ENCODE measurements at regions not wholly inside any gene's neighbourhood (a gene's known extent, or its start where the extent isn't known, plus 50 kb on each side); places are given as distances from the start of the nearest gene placed in this dataset.

- TF ChIP-seq MEF2A (IDR thresholded peaks at IDR 0.05; ENCODE audit: borderline replicate concordance, low read depth), result no peak
- TF ChIP-seq NRF1 (IDR thresholded peaks at IDR 0.05; ENCODE audit: low read depth, low read length), result no peak
- no peak for TF ChIP-seq CTCF (IDR thresholded peaks at IDR 0.05)
- no peak for TF ChIP-seq FOXJ3 (CRISPR knock-in tag; IDR thresholded peaks at IDR 0.05)
- no peak for TF ChIP-seq CHD2 (IDR thresholded peaks at IDR 0.05; ENCODE audit: low read length, partially characterized antibody)
- TF ChIP-seq EP300 (IDR thresholded peaks at IDR 0.05; ENCODE audit: borderline replicate concordance in 1 of 2, low read depth in 1 of 2, low read length in 1 of 2), result no peak
- TF ChIP-seq RAD21 (IDR thresholded peaks at IDR 0.05; ENCODE audit: low read length), result no peak
- TF ChIP-seq FOSL2 (IDR thresholded peaks at IDR 0.05; ENCODE audit: borderline replicate concordance, low read depth), result no peak
- TF ChIP-seq POLR2AphosphoS5 (IDR thresholded peaks at IDR 0.05; ENCODE audit: low read depth, low read length), result no peak
- no peak for TF ChIP-seq USF2 (IDR thresholded peaks at IDR 0.05; ENCODE audit: borderline replicate concordance, low read depth, low read length)
- TF ChIP-seq YY1 (IDR thresholded peaks at IDR 0.05; ENCODE audit: low read depth), result no peak
- no peak for TF ChIP-seq IRF3 (IDR thresholded peaks at IDR 0.05; ENCODE audit: low read depth, low read length)
- no peak for TF ChIP-seq TAF1 (IDR thresholded peaks at IDR 0.05; ENCODE audit: borderline replicate concordance, low read depth, low read length)
- TF ChIP-seq SMC3 (IDR thresholded peaks at IDR 0.05; ENCODE audit: low read depth, low read length), result no peak
Observed at GRCh38 chr9:16105168-16106020, 552.6 kb downstream of the CCDC171 start.

Measured in SK-N-SH (cell line).